NCI-H526 (cell line): ENCODE measurements at regions not wholly inside any gene's neighbourhood (a gene's known extent, or its start where the extent isn't known, plus 50 kb on each side); places are given as distances from the start of the nearest gene placed in this dataset.

Experiments used
- DNase-seq, 2 experiments: peaks; one replicate each; lab custom pipeline; 2025; lab: John Stamatoyannopoulos, UW

GRCh38 chr17:73785496-73785895 lies 141.3 kb upstream of the SDK2 start:
- peak; percentile 22 to 69 for DNase-seq

- peak; percentile 90 to 95 for DNase-seq
Observed at GRCh38 chr17:73785958-73786743, 141.9 kb upstream of the SDK2 start.

GRCh38 chr17:73787076-73788059 lies 143.1 kb upstream of the SDK2 start:
- peak; percentile 95 for DNase-seq

- peak; percentile 86 to 88 for DNase-seq
Observed at GRCh38 chr17:73788111-73788510, 143.9 kb upstream of the SDK2 start.

GRCh38 chr17:73791121-73791520 lies 146.9 kb upstream of the SDK2 start:
- no peak for DNase-seq

GRCh38 chr17:73791631-73792030 lies 147.4 kb upstream of the SDK2 start:
- DNase-seq, result no peak

- no peak for DNase-seq
Observed at GRCh38 chr17:73792994-73793393, 148.7 kb upstream of the SDK2 start.

- no peak for DNase-seq
Observed at GRCh38 chr17:73794336-73794735, 150.1 kb upstream of the SDK2 start.

- peak; percentile 52 to 68 for DNase-seq
Observed at GRCh38 chr17:73795730-73796129, 151.5 kb upstream of the SDK2 start.

- DNase-seq, result no peak
Observed at GRCh38 chr17:73797594-73798110, 153.4 kb upstream of the SDK2 start.

- DNase-seq, result no peak
Observed at GRCh38 chr17:73798111-73798748, 154.0 kb upstream of the SDK2 start.

- DNase-seq, result no peak
Observed at GRCh38 chr17:73799096-73799495, 154.9 kb upstream of the SDK2 start.

GRCh38 chr17:73799781-73800627 lies 155.8 kb upstream of the SDK2 start:
- no peak for DNase-seq

- no peak for DNase-seq
Observed at GRCh38 chr17:73800893-73801292, 156.6 kb upstream of the SDK2 start.

GRCh38 chr17:73801455-73802100 lies 157.3 kb upstream of the SDK2 start:
- no peak for DNase-seq

GRCh38 chr17:73802314-73802713 lies 158.1 kb upstream of the SDK2 start:
- DNase-seq, result no peak

- no peak for DNase-seq
Observed at GRCh38 chr17:73802871-73803270, 158.6 kb upstream of the SDK2 start.

GRCh38 chr17:73803964-73804435 lies 159.8 kb upstream of the SDK2 start:
- DNase-seq, result no peak

- no peak for DNase-seq
Observed at GRCh38 chr17:73806768-73807167, 162.5 kb upstream of the SDK2 start.

- no peak for DNase-seq
Observed at GRCh38 chr17:73813201-73813600, 169.0 kb upstream of the SDK2 start.

- DNase-seq, result peak; percentile 16 to 49
Observed at GRCh38 chr17:73814075-73814474, 169.8 kb upstream of the SDK2 start.
